ENCODE measurements at regions not wholly inside any gene's neighbourhood (a gene's known extent, or its start where the extent isn't known, plus 50 kb on each side); places are given as distances from the start of the nearest gene placed in this dataset.

DNA sequence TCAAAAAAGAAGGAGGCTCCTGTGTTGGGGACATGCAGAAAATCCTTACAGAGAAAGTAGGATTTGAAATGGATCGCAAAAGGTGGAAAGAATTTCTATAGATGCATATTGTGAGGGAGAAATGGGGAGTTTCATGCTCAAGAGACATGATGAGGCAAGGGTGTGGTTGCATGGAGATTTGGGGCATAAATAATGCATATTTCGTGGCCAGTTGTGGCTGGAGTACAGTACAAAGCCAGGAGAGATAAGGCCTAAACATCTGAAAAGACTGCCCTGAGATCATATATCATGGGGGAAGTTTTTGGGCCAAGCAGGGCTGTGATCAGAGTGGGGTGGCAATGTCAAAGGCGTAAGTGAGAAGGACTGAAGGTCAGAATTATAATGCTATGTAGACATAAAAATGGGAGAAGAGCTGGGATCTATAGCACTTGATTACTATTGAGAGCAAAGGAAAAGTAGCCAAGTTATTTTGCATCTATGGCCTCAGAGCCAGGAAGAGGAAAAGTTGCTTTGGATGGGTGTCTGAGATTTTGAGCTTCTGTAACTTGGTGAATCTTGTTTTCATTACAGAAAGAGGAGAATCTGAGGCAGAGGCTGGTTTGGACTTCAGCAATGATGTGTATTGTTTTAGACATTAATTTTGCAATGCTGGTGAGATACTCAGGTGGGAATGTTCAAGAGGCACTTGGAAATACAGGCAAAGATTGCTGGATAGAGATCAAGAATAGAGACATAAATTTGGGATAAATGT, 166.6 kb downstream of the INHBA start:
- H3K27me3 ChIP-seq (ENCODE audit: control insufficient read depth, insufficient read depth, low read length): no peaks in the 10 kb centered on the region
- no CpG with 5 or more reads among the region's 3 CpGs for WGBS (ENCODE audit: insufficient coverage, insufficient read length)
- DNase-seq (ENCODE audit: low read depth, low spot score): no peak
- no peaks in the 10 kb centered on the region for H3K9me3 ChIP-seq (ENCODE audit: control insufficient read depth, insufficient read depth, low read length)
- no peak overlapping the region for H3K4me3 ChIP-seq (ENCODE audit: low read length)
- H3K27ac ChIP-seq (ENCODE audit: low read length): no peak overlapping the region
- no peaks in the 10 kb centered on the region for H3K36me3 ChIP-seq (ENCODE audit: control insufficient read depth, insufficient read depth, low read length)
- 0 out of 2 replicates have a peak, but pooled peaks cover 1% of the 10 kb centered on the region for H3K4me1 ChIP-seq (ENCODE audit: control insufficient read depth, insufficient read depth, low read length)

GRCh38 chr7:41529831-41530230, 173.1 kb downstream of the INHBA start:
- Histone ChIP-seq H3K4me3 (ENCODE audit: low read length) (no peak overlapping the region), H3K9me3 (ENCODE audit: control insufficient read depth, insufficient read depth, low read length) (no peaks in the 10 kb centered on the region), H3K4me1 (ENCODE audit: control insufficient read depth, insufficient read depth, low read length) (no peaks in the 10 kb centered on the region), H3K36me3 (ENCODE audit: control insufficient read depth, insufficient read depth, low read length) (no peaks in the 10 kb centered on the region), H3K27ac (ENCODE audit: low read length) (no peak overlapping the region), H3K27me3 (ENCODE audit: control insufficient read depth, insufficient read depth, low read length) (no peaks in the 10 kb centered on the region)
- no CpG with 5 or more reads among the region's 6 CpGs for WGBS (ENCODE audit: insufficient coverage, insufficient read length)
- no peak for DNase-seq (ENCODE audit: low read depth, low spot score)

DNA sequence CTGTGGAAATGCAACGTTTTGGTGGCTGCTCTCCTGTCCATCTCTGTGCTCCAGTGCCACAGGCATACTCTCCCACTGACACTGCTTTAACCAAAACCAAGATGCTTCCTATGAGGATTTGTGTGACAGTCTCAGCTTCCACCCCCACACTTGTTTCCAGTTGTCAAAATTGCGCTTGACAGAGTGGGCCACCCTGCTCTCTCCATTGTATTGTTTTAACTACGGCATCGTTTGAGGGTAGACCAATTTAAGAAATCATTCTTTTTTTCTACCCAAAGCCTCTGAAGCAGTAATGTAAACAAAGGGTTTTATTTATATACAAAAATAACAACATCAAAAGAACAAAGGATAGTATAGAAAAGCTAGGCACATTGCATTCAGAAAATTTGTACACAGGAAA, 178.0 kb downstream of the INHBA start:
- Histone ChIP-seq H3K27ac (ENCODE audit: low read length) (no peak overlapping the region), H3K9me3 (ENCODE audit: control insufficient read depth, insufficient read depth, low read length) (peaks cover 2% of the 10 kb centered on the region; the same call in 1 of the 2 replicates)
- WGBS (ENCODE audit: insufficient coverage, insufficient read length): no CpG with 5 or more reads among the region's 4 CpGs

GRCh38 chr7:41520445-41520844, 182.4 kb downstream of the INHBA start:
- WGBS (ENCODE audit: insufficient coverage, insufficient read length): no CpG with 5 or more reads among the region's 7 CpGs

More for the DNA sequence above, 178.0 kb downstream of the INHBA start:
- Histone ChIP-seq H3K4me1 (ENCODE audit: control insufficient read depth, insufficient read depth, low read length) (no peaks in the 10 kb centered on the region), H3K36me3 (ENCODE audit: control insufficient read depth, insufficient read depth, low read length) (no peaks in the 10 kb centered on the region), H3K4me3 (ENCODE audit: low read length) (no peak overlapping the region), H3K27me3 (ENCODE audit: control insufficient read depth, insufficient read depth, low read length) (no peaks in the 10 kb centered on the region)
- no peak for DNase-seq (ENCODE audit: low read depth, low spot score)

DNA sequence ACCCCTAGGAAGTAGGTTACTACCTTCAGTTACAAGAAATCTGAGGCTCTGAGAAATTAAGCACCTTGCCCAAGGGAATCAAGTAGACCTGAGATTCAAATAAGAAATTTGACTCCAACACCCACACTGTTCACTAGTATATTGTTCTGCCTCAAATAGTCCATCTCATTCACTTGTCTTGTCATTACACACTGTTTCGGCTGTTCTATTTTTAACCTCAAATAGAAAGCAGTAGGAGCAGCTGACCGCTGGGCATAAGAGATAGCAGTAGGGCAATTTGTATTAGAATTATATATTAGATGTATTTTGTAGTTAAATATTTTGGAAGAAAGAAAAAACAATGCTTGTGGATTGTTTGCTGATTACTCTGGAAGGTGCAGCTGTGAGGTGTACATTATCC, 185.1 kb downstream of the INHBA start:
- Histone ChIP-seq H3K36me3 (ENCODE audit: control insufficient read depth, insufficient read depth, low read length) (no peaks in the 10 kb centered on the region), H3K9me3 (ENCODE audit: control insufficient read depth, insufficient read depth, low read length) (no peaks in the 10 kb centered on the region; the same call in 1 of the 2 replicates), H3K27ac (ENCODE audit: low read length) (no peak overlapping the region), H3K4me1 (ENCODE audit: control insufficient read depth, insufficient read depth, low read length) (no peaks in the 10 kb centered on the region), H3K4me3 (ENCODE audit: low read length) (no peak overlapping the region), H3K27me3 (ENCODE audit: control insufficient read depth, insufficient read depth, low read length) (no peaks in the 10 kb centered on the region)
- DNase-seq (ENCODE audit: low read depth, low spot score): no peak
- no CpG with 5 or more reads among the region's 2 CpGs for WGBS (ENCODE audit: insufficient coverage, insufficient read length)

More at GRCh38 chr7:41520445-41520844, 182.4 kb downstream of the INHBA start:
- no peaks in the 10 kb centered on the region for H3K36me3 ChIP-seq (ENCODE audit: control insufficient read depth, insufficient read depth, low read length)
- H3K9me3 ChIP-seq (ENCODE audit: control insufficient read depth, insufficient read depth, low read length): peaks cover 2% of the 10 kb centered on the region; the same call in 1 of the 2 replicates
- H3K27ac ChIP-seq (ENCODE audit: low read length): no peak overlapping the region
- no peaks in the 10 kb centered on the region for H3K4me1 ChIP-seq (ENCODE audit: control insufficient read depth, insufficient read depth, low read length)
- no peak for DNase-seq (ENCODE audit: low read depth, low spot score)
- H3K27me3 ChIP-seq (ENCODE audit: control insufficient read depth, insufficient read depth, low read length): no peaks in the 10 kb centered on the region
- no peak overlapping the region for H3K4me3 ChIP-seq (ENCODE audit: low read length)

DNA sequence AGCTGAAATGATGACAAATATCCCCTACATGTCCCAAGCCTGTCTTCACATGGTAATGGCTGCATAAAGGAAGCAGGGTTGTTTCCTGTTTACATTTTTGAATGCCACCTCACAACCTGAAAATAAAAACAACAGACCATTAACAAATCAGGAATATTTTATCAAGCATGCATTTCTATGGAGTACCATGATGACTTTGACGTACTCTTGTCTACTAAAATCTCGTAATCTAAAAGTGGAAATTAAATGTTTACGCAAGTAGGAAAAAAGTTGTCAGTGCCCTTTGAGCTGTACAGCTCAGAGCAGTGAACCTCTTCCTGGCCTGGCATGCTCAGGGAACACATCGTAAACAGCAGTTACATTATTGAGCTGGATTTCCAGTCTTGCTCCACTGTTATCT, 194.1 kb downstream of the INHBA start:
- no peaks in the 10 kb centered on the region for H3K9me3 ChIP-seq (ENCODE audit: control insufficient read depth, insufficient read depth, low read length)
- no peak overlapping the region for H3K27ac ChIP-seq (ENCODE audit: low read length)
- no peak for DNase-seq (ENCODE audit: low read depth, low spot score)
- H3K4me3 ChIP-seq (ENCODE audit: low read length): no peak overlapping the region
- WGBS (ENCODE audit: insufficient coverage, insufficient read length): no CpG with 5 or more reads among the region's 4 CpGs
- H3K36me3 ChIP-seq (ENCODE audit: control insufficient read depth, insufficient read depth, low read length): no peaks in the 10 kb centered on the region
- no peaks in the 10 kb centered on the region for H3K4me1 ChIP-seq (ENCODE audit: control insufficient read depth, insufficient read depth, low read length)
- no peaks in the 10 kb centered on the region for H3K27me3 ChIP-seq (ENCODE audit: control insufficient read depth, insufficient read depth, low read length)

DNA sequence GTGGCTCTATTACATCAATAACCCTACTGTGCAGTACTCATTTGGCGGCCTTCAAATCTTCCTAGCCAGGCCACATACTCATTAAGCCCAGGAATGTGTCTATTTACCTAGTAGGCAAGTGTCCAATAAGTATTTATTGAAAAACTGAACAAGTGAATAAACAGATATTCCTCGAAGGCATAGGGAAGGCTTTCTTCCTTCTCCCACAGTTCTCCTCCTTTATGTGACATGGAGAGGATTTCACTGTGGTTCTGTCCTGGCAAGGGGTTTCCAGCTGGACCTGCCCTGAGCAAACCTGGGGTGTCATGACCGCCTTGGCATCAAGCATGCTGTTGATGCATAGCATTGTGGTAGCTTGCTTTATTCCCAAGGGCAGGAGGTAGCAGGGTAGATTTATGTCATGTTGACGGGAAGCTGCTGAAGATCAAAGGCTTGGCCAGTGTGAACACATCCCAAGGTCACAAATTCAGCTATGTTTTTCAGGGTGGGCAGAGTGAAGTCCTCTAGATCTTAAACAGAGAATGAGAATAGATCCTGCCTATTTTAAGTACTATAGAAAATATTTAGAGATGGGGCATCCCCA, 195.1 kb downstream of the INHBA start:
- H3K27me3 ChIP-seq (ENCODE audit: control insufficient read depth, insufficient read depth, low read length): no peaks in the 10 kb centered on the region
- H3K36me3 ChIP-seq (ENCODE audit: control insufficient read depth, insufficient read depth, low read length): no peaks in the 10 kb centered on the region
- no peaks in the 10 kb centered on the region for H3K9me3 ChIP-seq (ENCODE audit: control insufficient read depth, insufficient read depth, low read length)
- H3K4me3 ChIP-seq (ENCODE audit: low read length): no peak overlapping the region
- no peak overlapping the region for H3K27ac ChIP-seq (ENCODE audit: low read length)
- DNase-seq (ENCODE audit: low read depth, low spot score): no peak
- no CpG with 5 or more reads among the region's 4 CpGs for WGBS (ENCODE audit: insufficient coverage, insufficient read length)
- H3K4me1 ChIP-seq (ENCODE audit: control insufficient read depth, insufficient read depth, low read length): no peaks in the 10 kb centered on the region

DNA sequence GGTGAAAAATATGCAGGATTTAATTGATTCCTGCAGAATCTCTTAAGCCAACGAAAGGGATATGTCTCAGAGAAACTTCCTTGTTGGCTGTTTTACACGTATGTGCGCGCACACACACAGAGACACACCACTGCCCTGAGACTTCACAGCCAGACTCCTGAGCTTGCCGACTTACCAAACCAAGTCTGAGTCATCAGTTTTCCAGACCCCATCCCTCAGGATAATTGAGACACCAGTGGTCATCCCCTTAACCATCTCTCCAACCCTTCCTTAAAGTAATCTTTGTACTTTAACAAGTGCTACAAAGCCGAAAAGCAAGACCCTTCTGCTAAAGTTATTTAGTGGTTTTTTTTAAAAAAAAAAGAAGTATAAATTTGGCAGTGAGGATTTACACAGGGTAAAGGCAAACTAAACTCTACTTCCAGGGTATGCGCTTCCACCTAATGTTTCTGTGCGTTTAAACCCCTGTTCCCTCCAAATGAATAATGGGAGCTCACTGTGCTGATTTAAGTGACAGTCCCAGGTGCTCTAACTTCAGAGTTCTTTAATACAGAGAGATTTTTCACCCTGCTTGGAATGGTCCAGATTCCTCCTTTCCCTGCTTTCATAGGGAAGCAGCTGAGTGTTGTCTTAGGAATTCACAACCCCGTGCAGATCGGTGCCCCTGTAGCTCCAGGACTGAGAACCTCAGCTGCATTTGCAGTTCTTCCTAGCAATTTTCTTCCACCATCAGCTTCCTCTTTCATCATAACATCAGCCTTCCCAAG, 198.5 kb downstream of the INHBA start:
- Histone ChIP-seq H3K9me3 (ENCODE audit: control insufficient read depth, insufficient read depth, low read length) (no peaks in the 10 kb centered on the region), H3K36me3 (ENCODE audit: control insufficient read depth, insufficient read depth, low read length) (no peaks in the 10 kb centered on the region), H3K27me3 (ENCODE audit: control insufficient read depth, insufficient read depth, low read length) (no peaks in the 10 kb centered on the region), H3K27ac (ENCODE audit: low read length) (no peak overlapping the region), H3K4me3 (ENCODE audit: low read length) (no peak overlapping the region), H3K4me1 (ENCODE audit: control insufficient read depth, insufficient read depth, low read length) (no peaks in the 10 kb centered on the region)
- no peak for DNase-seq (ENCODE audit: low read depth, low spot score)
- no CpG with 5 or more reads among the region's 10 CpGs for WGBS (ENCODE audit: insufficient coverage, insufficient read length)

GRCh38 chr7:41503438-41503837, 199.5 kb downstream of the INHBA start:
- Histone ChIP-seq H3K9me3 (ENCODE audit: control insufficient read depth, insufficient read depth, low read length) (no peaks in the 10 kb centered on the region), H3K27me3 (ENCODE audit: control insufficient read depth, insufficient read depth, low read length) (no peaks in the 10 kb centered on the region), H3K4me1 (ENCODE audit: control insufficient read depth, insufficient read depth, low read length) (no peaks in the 10 kb centered on the region), H3K36me3 (ENCODE audit: control insufficient read depth, insufficient read depth, low read length) (no peaks in the 10 kb centered on the region), H3K27ac (ENCODE audit: low read length) (no peak overlapping the region), H3K4me3 (ENCODE audit: low read length) (no peak overlapping the region)
- DNase-seq (ENCODE audit: low read depth, low spot score): no peak

DNA sequence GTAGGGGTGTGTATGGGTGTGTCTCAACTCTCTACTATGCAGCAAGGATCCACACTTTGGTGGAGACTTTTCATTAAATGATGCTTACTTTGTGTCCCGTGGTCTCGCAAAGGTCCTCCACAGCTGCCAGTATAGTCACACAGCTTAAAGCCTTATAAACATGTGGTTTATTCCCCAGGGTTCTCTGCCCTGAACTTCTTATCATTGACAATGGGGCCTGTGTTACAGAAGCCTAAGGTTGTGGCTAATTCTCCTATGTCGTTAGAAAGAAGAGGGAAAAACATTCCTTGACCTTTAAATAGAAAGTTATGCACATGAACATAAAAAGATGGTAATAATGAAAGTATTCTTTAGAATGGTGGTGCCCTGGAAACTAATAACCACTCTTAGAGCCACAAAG, 201.4 kb downstream of the INHBA start:
- no peak for DNase-seq (ENCODE audit: low read depth, low spot score)
- H3K27me3 ChIP-seq (ENCODE audit: control insufficient read depth, insufficient read depth, low read length): no peaks in the 10 kb centered on the region
- whole genome bisulfite sequencing (ENCODE audit: insufficient coverage, insufficient read length): no CpG with 5 or more reads among the region's 3 CpGs
- no peak overlapping the region for H3K4me3 ChIP-seq (ENCODE audit: low read length)
- H3K9me3 ChIP-seq (ENCODE audit: control insufficient read depth, insufficient read depth, low read length): no peaks in the 10 kb centered on the region
- no peaks in the 10 kb centered on the region for H3K4me1 ChIP-seq (ENCODE audit: control insufficient read depth, insufficient read depth, low read length)
- no peaks in the 10 kb centered on the region for H3K36me3 ChIP-seq (ENCODE audit: control insufficient read depth, insufficient read depth, low read length)
- no peak overlapping the region for H3K27ac ChIP-seq (ENCODE audit: low read length)

Data from iPS DF 6.9 (cell line).